ENCODE measurements at regions not wholly inside any gene's neighbourhood (a gene's known extent, or its start where the extent isn't known, plus 50 kb on each side); places are given as distances from the start of the nearest gene placed in this dataset.
"Not testable (repeated sequence)": the region's sequence is repeated elsewhere in the genome, so short reads cannot be mapped to it uniquely, and the experiment has no call there.

DNA sequence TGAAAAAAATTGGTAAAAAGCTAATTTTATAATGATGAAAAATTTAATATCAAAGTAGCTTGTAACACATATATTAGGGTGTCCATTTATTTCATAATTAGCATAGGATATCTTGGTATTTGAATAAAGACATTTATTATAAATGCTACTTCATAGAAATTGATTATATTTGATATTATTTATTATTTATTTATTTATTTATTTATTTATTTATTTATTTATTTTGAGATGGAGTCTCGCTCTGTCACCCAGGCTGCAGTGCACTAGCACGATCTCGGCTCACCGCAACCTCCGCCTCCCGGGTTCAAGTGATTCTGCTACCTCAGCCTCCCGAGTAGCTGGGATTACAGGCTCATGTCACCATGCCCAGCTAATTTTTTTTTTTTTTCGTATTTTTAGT, 365.0 kb downstream of the SLITRK5 start:
- TF ChIP-seq, protein P1, sequence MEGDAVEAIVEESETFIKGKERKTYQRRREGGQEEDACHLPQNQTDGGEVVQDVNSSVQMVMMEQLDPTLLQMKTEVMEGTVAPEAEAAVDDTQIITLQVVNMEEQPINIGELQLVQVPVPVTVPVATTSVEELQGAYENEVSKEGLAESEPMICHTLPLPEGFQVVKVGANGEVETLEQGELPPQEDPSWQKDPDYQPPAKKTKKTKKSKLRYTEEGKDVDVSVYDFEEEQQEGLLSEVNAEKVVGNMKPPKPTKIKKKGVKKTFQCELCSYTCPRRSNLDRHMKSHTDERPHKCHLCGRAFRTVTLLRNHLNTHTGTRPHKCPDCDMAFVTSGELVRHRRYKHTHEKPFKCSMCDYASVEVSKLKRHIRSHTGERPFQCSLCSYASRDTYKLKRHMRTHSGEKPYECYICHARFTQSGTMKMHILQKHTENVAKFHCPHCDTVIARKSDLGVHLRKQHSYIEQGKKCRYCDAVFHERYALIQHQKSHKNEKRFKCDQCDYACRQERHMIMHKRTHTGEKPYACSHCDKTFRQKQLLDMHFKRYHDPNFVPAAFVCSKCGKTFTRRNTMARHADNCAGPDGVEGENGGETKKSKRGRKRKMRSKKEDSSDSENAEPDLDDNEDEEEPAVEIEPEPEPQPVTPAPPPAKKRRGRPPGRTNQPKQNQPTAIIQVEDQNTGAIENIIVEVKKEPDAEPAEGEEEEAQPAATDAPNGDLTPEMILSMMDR (IDR thresholded peaks at IDR 0.05) = not testable (repeated sequence)
- TF ChIP-seq POLR2A (IDR thresholded peaks at IDR 0.05) = not testable (repeated sequence)
